SK-N-SH (cell line): ENCODE measurements at regions not wholly inside any gene's neighbourhood (a gene's known extent, or its start where the extent isn't known, plus 50 kb on each side); places are given as distances from the start of the nearest gene placed in this dataset.

Experiments
- CTCF ChIP-seq: fragments of 200-600 bp; sonication (generic); IDR thresholded peaks from 2 replicates; pipeline ENCODE4 v1.6.1; 2017; ENCODE audit warnings: antibody characterized with exemption, mild to moderate bottlenecking, moderate library complexity
- EZH2phosphoT487 ChIP-seq: fragments of 200-600 bp; sonication (generic); IDR thresholded peaks from 2 replicates; pipeline ENCODE4 v1.6.1; 2017; ENCODE audit warnings: low read depth, mixed run types, mild to moderate bottlenecking, antibody characterized with exemption, moderate library complexity, borderline replicate concordance
- FOXJ3 ChIP-seq: sonication (generic); formaldehyde crosslinking; IDR thresholded peaks from 2 replicates; pipeline ENCODE4 v1.5.1; 2020; ENCODE audit warnings: mild to moderate bottlenecking, missing genetic modification reagents
- GABPA ChIP-seq: IDR thresholded peaks from 2 replicates; pipeline ENCODE4 v1.4.0; 2012; ENCODE audit warnings: low read depth, mild to moderate bottlenecking
- MXI1 ChIP-seq: IDR thresholded peaks from 2 replicates; pipeline ENCODE4 v1.6.1; 2012; ENCODE audit warnings: mild to moderate bottlenecking, low read depth, low read length, improper control_type of control experiment
- PBX3 ChIP-seq: IDR thresholded peaks from 2 replicates; pipeline ENCODE4; 2012
- ZBTB33 ChIP-seq: IDR thresholded peaks from 2 replicates; pipeline ENCODE4 v1.4.0; 2012; ENCODE audit warnings: low read depth, borderline replicate concordance

- TF ChIP-seq EZH2phosphoT487 (no peak), ZBTB33 (no peak), PBX3 (no peak), CTCF (no peak), MXI1 (no peak), FOXJ3 (CRISPR knock-in tag) (no peak), GABPA (no peak)
Observed at GRCh38 chr14:80080601-80081000, 130.7 kb downstream of the DIO2 start.
